IMR-90 (cell line): ENCODE measurements at regions not wholly inside any gene's neighbourhood (a gene's known extent, or its start where the extent isn't known, plus 50 kb on each side); places are given as distances from the start of the nearest gene placed in this dataset.

Source experiments
- ATAC-seq: fragments of 200-7000 bp; cut with Tn5 transposase; 2 replicates; pipeline ENCODE4 v1.9.1; 2020; ENCODE audit warnings: low read depth, mild to moderate bottlenecking, moderate library complexity
- BruUV-seq: library from RNA; stranded (reverse); fragments of 400-500 nt; replicated peaks from 2 replicates; lab custom pipeline; 2021; lab: Mats Ljungman, UMichigan
- CTCF ChIA-PET: fragments of 300-600 bp; formaldehyde crosslinking; extraction: SDS; loops from one replicate; lab custom pipeline; 2021; ENCODE audit warnings: antibody characterized with exemption; lab: Yijun Ruan, JAX
- POLR2A ChIA-PET: fragments of 300-600 bp; sonication (Branson Sonifier 250); formaldehyde crosslinking; loops from one replicate; lab custom pipeline; 2022; ENCODE audit warnings: antibody characterized with exemption; ENCODE audit not compliant: unreplicated experiment; lab: Charles Lee
- DNase-seq: peaks from one replicate; pipeline ENCODE4 v3.0.0; 2013
- H2AFZ ChIP-seq: replicated peaks from 2 replicates; pipeline ENCODE3; 2013; ENCODE audit warnings: low read length, mild to moderate bottlenecking; ENCODE audit not compliant: poor library complexity
- H2AK5ac ChIP-seq: 2 replicates; pipeline ENCODE4 v1.6.1; 2013; ENCODE audit warnings: low read depth, low read length, inconsistent platforms
- H2AK9ac ChIP-seq: replicated peaks from 2 replicates; pipeline ENCODE3; 2013; ENCODE audit warnings: mild to moderate bottlenecking, low read depth, low read length, moderate library complexity; ENCODE audit not compliant: poor library complexity
- H2BK120ac ChIP-seq: 2 replicates; pipeline ENCODE4 v1.6.1; 2013; ENCODE audit warnings: low read depth, low read length, inconsistent platforms
- H2BK15ac ChIP-seq: 3 replicates; pipeline ENCODE4 v1.6.1; 2013; ENCODE audit warnings: low read depth, low read length, inconsistent platforms
- H2BK20ac ChIP-seq: 2 replicates; pipeline ENCODE4 v1.6.1; 2013; ENCODE audit warnings: low read depth, mild to moderate bottlenecking, inconsistent platforms, low read length, moderate library complexity
- H2BK5ac ChIP-seq: 2 replicates; pipeline ENCODE4 v1.6.1; 2013; ENCODE audit warnings: mild to moderate bottlenecking, low read depth, low read length, inconsistent platforms; ENCODE audit not compliant: poor library complexity, severe bottlenecking
- H3K14ac ChIP-seq: replicated peaks from 2 replicates; pipeline ENCODE4 v1.6.1; 2013; ENCODE audit warnings: low read depth, low read length, inconsistent platforms
- H3K18ac ChIP-seq: 2 replicates; pipeline ENCODE4 v1.6.1; 2013; ENCODE audit warnings: low read depth, low read length, control low read depth
- H3K23ac ChIP-seq: 2 replicates; pipeline ENCODE4 v1.6.1; 2013; ENCODE audit warnings: low read depth, low read length, inconsistent platforms
- H3K27ac ChIP-seq: 2 replicates; pipeline ENCODE4 v1.5.1; 2013; ENCODE audit warnings: mild to moderate bottlenecking, control low read depth, low read length; ENCODE audit not compliant: insufficient read depth
- H3K27me3 ChIP-seq: 2 replicates; pipeline ENCODE4 v1.6.1; 2013; ENCODE audit warnings: low read length; ENCODE audit not compliant: control insufficient read depth, insufficient read depth
- H3K36me3 ChIP-seq: 2 replicates; pipeline ENCODE4 v1.6.1; 2013; ENCODE audit warnings: low read length, mixed read lengths; ENCODE audit not compliant: control insufficient read depth, insufficient read depth
- H3K4ac ChIP-seq: 2 replicates; pipeline ENCODE4 v1.6.1; 2013; ENCODE audit warnings: low read depth, low read length, inconsistent platforms
- H3K4me1 ChIP-seq: 2 replicates; pipeline ENCODE4 v1.6.1; 2013; ENCODE audit warnings: low read length, mixed read lengths; ENCODE audit not compliant: control insufficient read depth, insufficient read depth
- H3K4me2 ChIP-seq: 2 replicates; pipeline ENCODE4 v1.6.1; 2013; ENCODE audit warnings: low read depth, mild to moderate bottlenecking, control low read depth, low read length, moderate library complexity
- H3K4me3 ChIP-seq: 2 replicates; pipeline ENCODE4 v1.5.1; 2013; ENCODE audit warnings: low read depth, mild to moderate bottlenecking, control low read depth, low read length, moderate library complexity; ENCODE audit not compliant: insufficient read depth
- H3K56ac ChIP-seq: 2 replicates; pipeline ENCODE4 v1.6.1; 2013; ENCODE audit warnings: low read length, inconsistent platforms; ENCODE audit not compliant: insufficient read depth; ENCODE audit errors: extremely low read depth
- H3K79me1 ChIP-seq, 2 experiments: 2 replicates each; pipeline ENCODE4 v1.6.1; 2013; ENCODE audit warnings: low read length in 2 of 2, inconsistent platforms in 1 of 2, low read depth in 1 of 2
- H3K9ac ChIP-seq: 2 replicates; pipeline ENCODE4 v1.6.1; 2013; ENCODE audit warnings: low read depth, low read length, control low read depth
- H3K9me1 ChIP-seq: 2 replicates; pipeline ENCODE4 v1.6.1; 2013; ENCODE audit warnings: low read length, inconsistent platforms; ENCODE audit not compliant: insufficient read depth
- H3K9me3 ChIP-seq: 2 replicates; pipeline ENCODE4 v1.6.1; 2013; ENCODE audit warnings: low read length; ENCODE audit not compliant: control insufficient read depth, insufficient read depth
- H4K20me1 ChIP-seq: 2 replicates; pipeline ENCODE4 v1.6.1; 2013; ENCODE audit warnings: low read length, inconsistent platforms; ENCODE audit not compliant: insufficient read depth
- H4K5ac ChIP-seq: 2 replicates; pipeline ENCODE4 v1.6.1; 2013; ENCODE audit warnings: mild to moderate bottlenecking, low read depth, low read length, control low read depth
- H4K8ac ChIP-seq, 2 experiments: 2 replicates each; pipeline ENCODE4 v1.6.1; 2013; ENCODE audit warnings: low read depth in 2 of 2, low read length in 2 of 2, control low read depth in 1 of 2, inconsistent platforms in 1 of 2
- H4K91ac ChIP-seq: 2 replicates; pipeline ENCODE4 v1.6.1; 2013; ENCODE audit warnings: low read depth, low read length, inconsistent platforms; ENCODE audit not compliant: insufficient read depth
- BHLHE40 ChIP-seq: fragments of 150-350 bp; IDR thresholded peaks from 2 replicates; pipeline ENCODE4 v1.6.1; 2016; ENCODE audit warnings: mild to moderate bottlenecking, low read depth, low read length
- CEBPB ChIP-seq: IDR thresholded peaks from 2 replicates; pipeline ENCODE4 v1.6.1; 2012; ENCODE audit warnings: low read depth, low read length, improper control_type of control experiment
- CHD1 ChIP-seq: IDR thresholded peaks from 2 replicates; pipeline ENCODE4 v1.6.1; 2012; ENCODE audit warnings: low read depth, low read length, improper control_type of control experiment
- ELK1 ChIP-seq: fragments of 150-350 bp; IDR thresholded peaks from 2 replicates; pipeline ENCODE4 v1.6.1; 2016; ENCODE audit warnings: low read depth, mild to moderate bottlenecking, low read length, moderate library complexity, borderline replicate concordance
- MAFK ChIP-seq: IDR thresholded peaks from 2 replicates; pipeline ENCODE4 v1.6.1; 2012; ENCODE audit warnings: low read depth, low read length, improper control_type of control experiment
- MAZ ChIP-seq: IDR thresholded peaks from 2 replicates; pipeline ENCODE4 v1.6.1; 2012; ENCODE audit warnings: low read depth, mild to moderate bottlenecking, low read length, improper control_type of control experiment, moderate library complexity, borderline replicate concordance
- NFE2L2 ChIP-seq: fragments of 150-350 bp; IDR thresholded peaks from 2 replicates; pipeline ENCODE4 v1.6.1; 2016; ENCODE audit warnings: low read depth, mild to moderate bottlenecking, low read length
- POLR2A ChIP-seq: IDR thresholded peaks from 2 replicates; pipeline ENCODE4 v1.6.1; 2012; ENCODE audit warnings: mild to moderate bottlenecking, low read depth, low read length
- RCOR1 ChIP-seq: IDR thresholded peaks from 2 replicates; pipeline ENCODE4 v1.6.1; 2012; ENCODE audit warnings: mild to moderate bottlenecking, low read length, improper control_type of control experiment; ENCODE audit not compliant: insufficient replicate concordance
- USF2 ChIP-seq: fragments of 150-350 bp; IDR thresholded peaks from 2 replicates; pipeline ENCODE4 v1.6.1; 2017; ENCODE audit warnings: mild to moderate bottlenecking, antibody characterized with exemption, low read length, low read depth
- WGBS, 2 experiments: methylation state at CpG; one replicate each; pipeline versions ENCODE4 v1.1.5 to v1.1.7; 2013; ENCODE audit warnings: missing lambda C conversion rate in 2 of 2; ENCODE audit not compliant: insufficient read length in 1 of 2; ENCODE audit errors: extremely low coverage in 2 of 2; 5-methylcytosine and 5-hydroxymethylcytosine counted together
- dilution Hi-C: fragments of 300-500 bp; cut with HindIII; formaldehyde crosslinking; loops from one replicate; pipeline ENCODE4 v1.14.3; 2018; ENCODE audit warnings: low sequenced_read_pairs; ENCODE audit not compliant: unreplicated experiment
- in situ Hi-C: fragments of 300-500 bp; cut with MboI; formaldehyde crosslinking; loops from 3 replicates; pipeline ENCODE4 v1.14.3; 2019; ENCODE audit warnings: low sequenced_read_pairs, inconsistent platforms, mixed read lengths
- intact Hi-C: fragments of 100-400 bp; cut with micrococcal nuclease; formaldehyde crosslinking; loops from 2 replicates; pipeline ENCODE4 v1.10.0; 2022

GRCh38 chr6:114735025-114735735, 392.4 kb upstream of the HS3ST5 start:
- H3K9me1 ChIP-seq, result no peaks in the 10 kb centered on the region
- no peak for TF ChIP-seq CHD1
- no peak for TF ChIP-seq POLR2A
- no peak for TF ChIP-seq USF2
- TF ChIP-seq RCOR1, result no peak
- no peak for TF ChIP-seq BHLHE40
- TF ChIP-seq MAFK, result no peak
- TF ChIP-seq NFE2L2, result no peak
- TF ChIP-seq MAZ, result no peak
- TF ChIP-seq CEBPB, result no peak
- TF ChIP-seq ELK1, result no peak
- no peak overlapping the region for H3K9ac ChIP-seq
- ChIA-PET CTCF (interaction anchor here (1.0 kb wide), 1 partner anchor 10 kb away, joined by 3 read pairs; no protein-coding TSS in a partner anchor), POLR2A (no interaction called here)
- no peak for DNase-seq
- H2BK15ac ChIP-seq, result no peak overlapping the region
- no peak overlapping the region for H3K23ac ChIP-seq
- no peaks in the 10 kb centered on the region for H3K36me3 ChIP-seq
- no peak overlapping the region for H4K8ac ChIP-seq
- no peaks in the 10 kb centered on the region for H3K9me3 ChIP-seq
- H3K4me3 ChIP-seq, result no peak overlapping the region
- no CpG with 5 or more reads among the region's 5 CpGs for whole genome bisulfite sequencing, 2 experiments
- no peak overlapping the region for H2BK120ac ChIP-seq
- no peak overlapping the region for H3K14ac ChIP-seq
- H4K91ac ChIP-seq, result no peak overlapping the region
- in situ Hi-C loops, result no loop called here
- H3K18ac ChIP-seq, result no peak overlapping the region
- H3K4ac ChIP-seq, result no peak overlapping the region
- no peak overlapping the region for H2BK20ac ChIP-seq
- no TSS peak for BruUV-seq
- no peak for ATAC-seq
- no peak overlapping the region for H3K56ac ChIP-seq
- no peaks in the 10 kb centered on the region for H3K79me1 ChIP-seq
- no peak overlapping the region for H2AFZ ChIP-seq
- no peaks in the 10 kb centered on the region for H3K27me3 ChIP-seq
- no peak overlapping the region for H3K4me2 ChIP-seq
- no peaks in the 10 kb centered on the region for H4K20me1 ChIP-seq
- H2AK5ac ChIP-seq, result no peak overlapping the region
- intact Hi-C loops, result no loop called here
- H4K5ac ChIP-seq, result no peak overlapping the region
- no peak overlapping the region for H3K27ac ChIP-seq
- no peak overlapping the region for H2AK9ac ChIP-seq
- no peak overlapping the region for H2BK5ac ChIP-seq
- dilution Hi-C loops, result no loop called here
- no peaks in the 10 kb centered on the region for H3K4me1 ChIP-seq
